IMR-90 (cell line): ENCODE measurements at regions not wholly inside any gene's neighbourhood (a gene's known extent, or its start where the extent isn't known, plus 50 kb on each side); places are given as distances from the start of the nearest gene placed in this dataset.

Experiments used
- ATAC-seq: fragments of 200-7000 bp; cut with Tn5 transposase; 2 replicates; pipeline ENCODE4 v1.9.1; 2020; ENCODE audit warnings: low read depth, mild to moderate bottlenecking, moderate library complexity
- BruUV-seq: library from RNA; stranded (reverse); fragments of 400-500 nt; replicated peaks from 2 replicates; lab custom pipeline; 2021; lab: Mats Ljungman, UMichigan
- CTCF ChIA-PET: fragments of 300-600 bp; formaldehyde crosslinking; extraction: SDS; loops from one replicate; lab custom pipeline; 2021; ENCODE audit warnings: antibody characterized with exemption; lab: Yijun Ruan, JAX
- POLR2A ChIA-PET: fragments of 300-600 bp; sonication (Branson Sonifier 250); formaldehyde crosslinking; loops from one replicate; lab custom pipeline; 2022; ENCODE audit warnings: antibody characterized with exemption; ENCODE audit not compliant: unreplicated experiment; lab: Charles Lee
- DNase-seq: peaks from one replicate; pipeline ENCODE4 v3.0.0; 2013
- H2AFZ ChIP-seq: replicated peaks from 2 replicates; pipeline ENCODE3; 2013; ENCODE audit warnings: low read length, mild to moderate bottlenecking; ENCODE audit not compliant: poor library complexity
- H2AK5ac ChIP-seq: 2 replicates; pipeline ENCODE4 v1.6.1; 2013; ENCODE audit warnings: low read depth, low read length, inconsistent platforms
- H2AK9ac ChIP-seq: replicated peaks from 2 replicates; pipeline ENCODE3; 2013; ENCODE audit warnings: mild to moderate bottlenecking, low read depth, low read length, moderate library complexity; ENCODE audit not compliant: poor library complexity
- H2BK120ac ChIP-seq: 2 replicates; pipeline ENCODE4 v1.6.1; 2013; ENCODE audit warnings: low read depth, low read length, inconsistent platforms
- H2BK15ac ChIP-seq: 3 replicates; pipeline ENCODE4 v1.6.1; 2013; ENCODE audit warnings: low read depth, low read length, inconsistent platforms
- H2BK20ac ChIP-seq: 2 replicates; pipeline ENCODE4 v1.6.1; 2013; ENCODE audit warnings: low read depth, mild to moderate bottlenecking, inconsistent platforms, low read length, moderate library complexity
- H2BK5ac ChIP-seq: 2 replicates; pipeline ENCODE4 v1.6.1; 2013; ENCODE audit warnings: mild to moderate bottlenecking, low read depth, low read length, inconsistent platforms; ENCODE audit not compliant: poor library complexity, severe bottlenecking
- H3K14ac ChIP-seq: replicated peaks from 2 replicates; pipeline ENCODE4 v1.6.1; 2013; ENCODE audit warnings: low read depth, low read length, inconsistent platforms
- H3K18ac ChIP-seq: 2 replicates; pipeline ENCODE4 v1.6.1; 2013; ENCODE audit warnings: low read depth, low read length, control low read depth
- H3K23ac ChIP-seq: 2 replicates; pipeline ENCODE4 v1.6.1; 2013; ENCODE audit warnings: low read depth, low read length, inconsistent platforms
- H3K27ac ChIP-seq: 2 replicates; pipeline ENCODE4 v1.5.1; 2013; ENCODE audit warnings: mild to moderate bottlenecking, control low read depth, low read length; ENCODE audit not compliant: insufficient read depth
- H3K27me3 ChIP-seq: 2 replicates; pipeline ENCODE4 v1.6.1; 2013; ENCODE audit warnings: low read length; ENCODE audit not compliant: control insufficient read depth, insufficient read depth
- H3K36me3 ChIP-seq: 2 replicates; pipeline ENCODE4 v1.6.1; 2013; ENCODE audit warnings: low read length, mixed read lengths; ENCODE audit not compliant: control insufficient read depth, insufficient read depth
- H3K4ac ChIP-seq: 2 replicates; pipeline ENCODE4 v1.6.1; 2013; ENCODE audit warnings: low read depth, low read length, inconsistent platforms
- H3K4me1 ChIP-seq: 2 replicates; pipeline ENCODE4 v1.6.1; 2013; ENCODE audit warnings: low read length, mixed read lengths; ENCODE audit not compliant: control insufficient read depth, insufficient read depth
- H3K4me2 ChIP-seq: 2 replicates; pipeline ENCODE4 v1.6.1; 2013; ENCODE audit warnings: low read depth, mild to moderate bottlenecking, control low read depth, low read length, moderate library complexity
- H3K4me3 ChIP-seq: 2 replicates; pipeline ENCODE4 v1.5.1; 2013; ENCODE audit warnings: low read depth, mild to moderate bottlenecking, control low read depth, low read length, moderate library complexity; ENCODE audit not compliant: insufficient read depth
- H3K56ac ChIP-seq: 2 replicates; pipeline ENCODE4 v1.6.1; 2013; ENCODE audit warnings: low read length, inconsistent platforms; ENCODE audit not compliant: insufficient read depth; ENCODE audit errors: extremely low read depth
- H3K79me1 ChIP-seq, 2 experiments: 2 replicates each; pipeline ENCODE4 v1.6.1; 2013; ENCODE audit warnings: low read length in 2 of 2, inconsistent platforms in 1 of 2, low read depth in 1 of 2
- H3K9ac ChIP-seq: 2 replicates; pipeline ENCODE4 v1.6.1; 2013; ENCODE audit warnings: low read depth, low read length, control low read depth
- H3K9me1 ChIP-seq: 2 replicates; pipeline ENCODE4 v1.6.1; 2013; ENCODE audit warnings: low read length, inconsistent platforms; ENCODE audit not compliant: insufficient read depth
- H3K9me3 ChIP-seq: 2 replicates; pipeline ENCODE4 v1.6.1; 2013; ENCODE audit warnings: low read length; ENCODE audit not compliant: control insufficient read depth, insufficient read depth
- H4K20me1 ChIP-seq: 2 replicates; pipeline ENCODE4 v1.6.1; 2013; ENCODE audit warnings: low read length, inconsistent platforms; ENCODE audit not compliant: insufficient read depth
- H4K5ac ChIP-seq: 2 replicates; pipeline ENCODE4 v1.6.1; 2013; ENCODE audit warnings: mild to moderate bottlenecking, low read depth, low read length, control low read depth
- H4K8ac ChIP-seq, 2 experiments: 2 replicates each; pipeline ENCODE4 v1.6.1; 2013; ENCODE audit warnings: low read depth in 2 of 2, low read length in 2 of 2, control low read depth in 1 of 2, inconsistent platforms in 1 of 2
- H4K91ac ChIP-seq: 2 replicates; pipeline ENCODE4 v1.6.1; 2013; ENCODE audit warnings: low read depth, low read length, inconsistent platforms; ENCODE audit not compliant: insufficient read depth
- CTCF ChIP-seq: conservative IDR thresholded peaks from 2 replicates; pipeline ENCODE4 v1.5.1; 2012; ENCODE audit warnings: mild to moderate bottlenecking, low read depth, low read length, improper control_type of control experiment
- MAZ ChIP-seq: IDR thresholded peaks from 2 replicates; pipeline ENCODE4 v1.6.1; 2012; ENCODE audit warnings: low read depth, mild to moderate bottlenecking, low read length, improper control_type of control experiment, moderate library complexity, borderline replicate concordance
- WGBS, 2 experiments: methylation state at CpG; one replicate each; pipeline versions ENCODE4 v1.1.5 to v1.1.7; 2013; ENCODE audit warnings: missing lambda C conversion rate in 2 of 2; ENCODE audit not compliant: insufficient read length in 1 of 2; ENCODE audit errors: extremely low coverage in 2 of 2; 5-methylcytosine and 5-hydroxymethylcytosine counted together
- dilution Hi-C: fragments of 300-500 bp; cut with HindIII; formaldehyde crosslinking; loops from one replicate; pipeline ENCODE4 v1.14.3; 2018; ENCODE audit warnings: low sequenced_read_pairs; ENCODE audit not compliant: unreplicated experiment
- in situ Hi-C: fragments of 300-500 bp; cut with MboI; formaldehyde crosslinking; loops from 3 replicates; pipeline ENCODE4 v1.14.3; 2019; ENCODE audit warnings: low sequenced_read_pairs, inconsistent platforms, mixed read lengths
- intact Hi-C: fragments of 100-400 bp; cut with micrococcal nuclease; formaldehyde crosslinking; loops from 2 replicates; pipeline ENCODE4 v1.10.0; 2022

DNA sequence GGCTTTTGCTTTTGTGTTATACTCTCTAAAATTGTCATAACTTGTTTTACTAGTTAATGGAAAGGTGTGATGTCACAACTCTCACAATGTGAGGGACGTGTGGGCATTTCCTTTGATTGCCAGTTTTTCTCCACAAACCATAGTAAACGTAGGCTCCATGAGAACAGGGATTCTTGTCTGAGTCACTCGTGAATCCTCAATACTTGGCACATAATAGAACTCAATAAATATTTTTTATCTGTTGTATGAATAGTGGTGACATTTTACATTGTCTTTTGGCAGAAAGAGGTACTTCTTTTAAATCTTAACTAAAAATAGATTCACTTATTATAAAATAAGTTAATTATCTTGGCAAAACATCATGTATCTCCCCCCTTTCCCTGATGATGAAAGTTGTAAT lies 69.0 kb upstream of the CNKSR3 start:
- in situ Hi-C loops: no loop called here
- no peak overlapping the region for H3K56ac ChIP-seq
- POLR2A ChIA-PET: no interaction called here
- no peaks in the 10 kb centered on the region for H3K9me1 ChIP-seq
- no TSS peak for BruUV-seq
- no peak overlapping the region for H2AK5ac ChIP-seq
- H3K27me3 ChIP-seq: peaks cover 2% of the 10 kb centered on the region
- H3K36me3 ChIP-seq: no peaks in the 10 kb centered on the region
- intact Hi-C loops: no loop called here
- no peak overlapping the region for H3K23ac ChIP-seq
- H2BK5ac ChIP-seq: no peak overlapping the region
- no peak overlapping the region for H3K4me2 ChIP-seq
- no peak overlapping the region for H4K91ac ChIP-seq
- no peak overlapping the region for H2AFZ ChIP-seq
- no peak overlapping the region for H3K27ac ChIP-seq
- H3K9ac ChIP-seq: no peak overlapping the region
- H3K4ac ChIP-seq: no peak overlapping the region
- dilution Hi-C loops: no loop called here
- H3K18ac ChIP-seq: no peak overlapping the region
- no peaks in the 10 kb centered on the region for H4K20me1 ChIP-seq
- H2BK15ac ChIP-seq: no peak overlapping the region
- peaks cover 2% of the 10 kb centered on the region; the same call in 1 of the 2 replicates for H3K9me3 ChIP-seq
- WGBS, 2 experiments: no CpG with 5 or more reads among the region's 3 CpGs
- DNase-seq (no peak), ATAC-seq (no peak)
- H3K4me1 ChIP-seq: no peaks in the 10 kb centered on the region
- TF ChIP-seq MAZ (no peak), CTCF (no peak)
- no peak overlapping the region for H2BK20ac ChIP-seq
- no peak overlapping the region for H4K5ac ChIP-seq
- no peak overlapping the region for H3K14ac ChIP-seq
- no peaks in the 10 kb centered on the region for H3K79me1 ChIP-seq
- no peak overlapping the region for H4K8ac ChIP-seq
- H3K4me3 ChIP-seq: no peak overlapping the region
- CTCF ChIA-PET: no interaction called here
- H2BK120ac ChIP-seq: no peak overlapping the region
- no peak overlapping the region for H2AK9ac ChIP-seq
